UCSD-AML1 (cell line): ENCODE measurements at regions not wholly inside any gene's neighbourhood (a gene's known extent, or its start where the extent isn't known, plus 50 kb on each side); places are given as distances from the start of the nearest gene placed in this dataset.

Experiments
- DNase-seq: peaks from one replicate; lab custom pipeline; 2025; ENCODE audit not compliant: unreplicated experiment; lab: John Stamatoyannopoulos, UW

- no peak for DNase-seq
Measured at GRCh38 chr4:157977086-157977485, 195.7 kb downstream of the GASK1B start.

- DNase-seq: no peak
Measured at GRCh38 chr4:157973297-157973696, 199.5 kb downstream of the GASK1B start.

GRCh38 chr4:157964463-157964862 lies 208.4 kb downstream of the GASK1B start:
- no peak for DNase-seq

DNA sequence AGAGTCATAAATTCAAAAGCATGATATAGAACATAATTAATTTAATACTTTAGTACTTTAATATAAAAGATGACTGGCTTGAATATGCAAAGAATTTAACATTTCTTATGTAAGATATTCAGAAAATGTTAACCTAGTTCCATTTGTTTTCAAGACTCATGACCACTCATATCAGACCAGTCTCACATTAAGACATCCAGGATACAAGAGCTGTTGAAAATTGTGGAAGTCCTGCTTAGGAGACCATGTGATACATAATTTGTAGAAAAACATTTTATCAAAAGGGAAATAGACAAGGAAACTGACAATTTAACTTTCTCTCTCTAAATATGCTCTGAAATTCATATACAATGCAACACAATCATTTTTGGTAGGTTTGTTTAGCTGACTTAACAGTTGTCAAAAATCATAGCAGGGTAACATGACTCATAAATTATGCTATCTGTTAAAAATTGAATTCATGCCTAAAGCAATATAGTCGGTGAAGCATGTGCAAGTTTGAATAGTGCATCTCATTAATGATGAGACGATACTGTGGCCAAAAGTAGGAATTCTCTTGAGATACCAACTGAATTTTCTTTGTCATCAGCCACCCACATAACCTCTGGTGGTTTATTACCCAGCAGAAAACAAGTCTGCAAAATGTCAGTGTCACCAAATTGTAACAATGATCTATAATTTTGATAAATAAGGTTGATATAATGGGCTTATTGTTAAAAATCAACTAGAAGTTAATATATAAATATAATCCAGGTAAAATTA lies 211.4 kb downstream of the GASK1B start:
- no peak for DNase-seq

DNA sequence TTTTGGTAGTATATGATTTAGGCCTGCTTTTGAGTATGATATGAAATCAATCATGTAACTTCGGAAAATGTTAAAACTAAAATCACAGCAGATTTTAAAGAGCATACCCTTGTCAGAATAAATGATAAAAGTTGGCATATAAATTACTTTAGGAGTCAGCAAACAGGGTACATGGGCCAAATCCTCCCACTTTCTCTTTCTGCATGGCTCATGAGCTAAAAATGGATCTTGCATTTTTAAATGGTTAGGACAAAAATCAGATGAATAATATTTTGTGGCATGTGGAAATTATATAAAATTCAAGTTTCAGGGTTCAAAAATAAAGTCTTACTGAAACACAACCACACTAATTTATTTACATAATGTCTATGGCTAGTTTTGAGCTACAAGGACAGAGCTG lies 214.9 kb downstream of the GASK1B start:
- no peak for DNase-seq

DNA sequence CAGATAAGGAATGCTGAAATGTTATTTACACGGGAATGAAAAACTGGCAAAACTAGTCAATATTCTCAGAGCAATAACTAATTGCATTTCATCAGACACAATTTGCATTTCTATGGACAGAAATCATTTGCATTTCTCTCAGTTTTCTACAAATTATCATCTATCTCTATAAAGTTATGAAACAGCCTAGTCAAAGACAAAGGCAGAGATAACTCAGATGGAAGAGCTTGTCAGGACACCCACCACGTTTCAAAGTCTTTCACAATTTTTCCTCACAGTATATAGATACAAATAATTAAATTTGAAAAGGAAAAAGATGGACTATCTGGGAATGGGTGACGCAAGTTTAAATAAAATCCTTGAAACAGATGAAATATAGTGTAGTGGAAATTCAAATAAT lies 230.8 kb downstream of the GASK1B start:
- no peak for DNase-seq

DNA sequence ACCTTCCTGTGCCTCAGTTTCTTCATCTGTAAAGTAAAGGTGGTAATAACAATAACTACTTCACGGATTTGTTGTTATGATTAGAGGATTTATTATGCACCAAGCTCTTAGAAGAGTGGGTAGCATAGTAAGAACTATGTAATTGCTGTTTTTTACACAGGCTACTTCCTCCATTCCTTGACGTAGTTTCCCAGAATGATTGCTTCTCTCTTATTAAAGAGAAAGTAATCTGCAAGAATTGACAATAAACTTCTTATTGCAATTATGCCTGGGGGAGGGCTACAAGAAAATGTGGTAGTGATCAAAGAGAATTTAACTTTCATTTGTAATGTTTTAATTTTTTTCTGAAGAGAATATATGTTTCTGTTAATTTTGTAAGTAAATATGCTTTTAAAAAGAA lies 238.7 kb downstream of the GASK1B start:
- no peak for DNase-seq

DNA sequence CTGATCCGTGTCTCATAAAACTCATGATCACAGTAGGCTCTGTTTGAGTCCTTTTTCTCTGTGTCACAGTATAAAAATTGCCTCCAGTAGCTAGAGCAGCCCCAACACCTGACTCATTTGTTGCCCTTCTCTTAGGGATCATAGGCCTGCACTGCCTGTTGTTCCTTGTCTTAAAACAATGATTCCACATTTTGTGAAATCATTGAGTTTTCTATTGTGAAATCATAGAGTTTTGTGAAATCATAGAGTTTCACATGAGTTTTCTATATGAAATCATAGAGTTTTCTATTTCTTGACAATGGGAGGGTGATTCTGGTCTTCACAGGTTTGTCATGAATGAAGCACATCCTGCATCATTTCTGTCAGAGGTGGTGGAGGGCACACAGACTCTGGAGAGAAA lies 239.9 kb downstream of the GASK1B start:
- no peak for DNase-seq

- no peak for DNase-seq
Measured at GRCh38 chr4:157929486-157929885, 243.3 kb downstream of the GASK1B start.

DNA sequence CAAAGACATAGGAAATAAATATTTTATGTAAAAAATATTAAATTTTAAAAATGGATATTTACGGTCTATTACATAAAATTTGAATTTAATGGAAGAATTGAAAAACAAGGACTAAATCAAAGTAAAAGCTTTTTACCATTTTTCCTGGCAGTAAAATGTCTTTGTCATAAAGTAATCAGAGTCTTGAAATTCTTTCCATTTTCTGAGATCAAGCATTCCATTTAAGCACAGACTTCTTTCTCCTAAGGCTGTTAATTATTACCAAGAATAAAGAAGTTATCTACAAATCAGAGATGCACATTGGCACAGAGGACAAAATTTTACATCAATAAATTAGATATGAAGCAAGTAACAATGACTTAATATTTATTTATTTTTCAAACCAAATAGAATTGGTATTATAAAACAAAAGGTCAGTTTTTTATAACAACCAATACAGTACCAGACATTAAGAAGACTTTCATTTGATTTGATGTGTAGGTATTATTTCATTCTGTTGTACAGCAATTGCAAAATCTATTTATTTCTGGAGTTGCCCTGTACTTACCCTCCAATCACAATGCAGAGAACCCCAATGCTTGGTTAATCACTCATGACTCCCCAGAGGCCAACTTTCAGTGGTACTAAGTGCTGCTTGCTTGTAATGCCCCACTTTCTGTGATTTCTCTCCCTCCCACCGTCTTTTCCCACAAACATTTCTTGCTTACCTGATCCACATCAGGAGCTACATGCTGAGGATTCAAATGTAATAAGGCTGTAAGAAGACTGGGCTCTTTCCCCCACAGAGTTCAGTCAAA lies 254.6 kb downstream of the GASK1B start:
- DNase-seq: no peak

DNA sequence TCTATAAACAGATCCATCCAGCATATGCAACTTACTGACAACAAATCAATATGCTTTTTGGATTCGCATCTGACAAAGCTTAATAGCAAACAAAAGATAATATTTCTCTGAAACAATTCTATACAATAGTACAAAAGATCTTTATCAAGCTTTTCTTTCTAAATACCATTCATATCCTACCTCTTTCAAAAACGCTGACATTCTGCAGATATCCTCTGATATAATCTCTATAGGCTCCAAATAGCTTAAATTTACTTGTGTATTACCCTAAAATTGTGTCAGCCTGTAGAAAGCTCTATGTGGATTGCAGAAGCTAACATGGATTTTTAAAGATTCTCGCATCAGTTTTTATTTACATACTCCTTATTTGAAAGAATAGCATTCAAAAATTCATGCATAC lies 260.6 kb downstream of the GASK1B start:
- no peak for DNase-seq

GRCh38 chr4:157911662-157912061 lies 261.2 kb downstream of the GASK1B start:
- DNase-seq: no peak

DNA sequence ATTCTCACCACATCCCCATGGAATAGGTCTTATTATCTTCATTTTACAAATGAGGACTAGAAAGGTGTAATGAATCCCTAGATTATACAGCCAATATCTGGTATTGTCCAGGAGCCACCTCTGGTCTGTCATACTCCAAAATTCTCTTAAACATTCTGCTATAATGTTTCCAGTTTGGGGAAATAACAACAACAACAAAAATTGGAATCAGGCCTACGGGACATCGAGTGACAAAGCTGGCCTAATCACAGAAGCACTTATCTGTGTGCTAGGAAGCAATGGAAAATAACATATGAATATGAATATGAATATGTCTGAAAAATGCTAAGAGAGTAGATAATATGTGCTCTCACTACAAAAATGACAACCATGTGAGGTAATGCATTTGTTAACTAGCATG lies 264.1 kb downstream of the GASK1B start:
- no peak for DNase-seq

- no peak for DNase-seq
Measured at GRCh38 chr4:157908031-157908430, 264.8 kb downstream of the GASK1B start.

DNA sequence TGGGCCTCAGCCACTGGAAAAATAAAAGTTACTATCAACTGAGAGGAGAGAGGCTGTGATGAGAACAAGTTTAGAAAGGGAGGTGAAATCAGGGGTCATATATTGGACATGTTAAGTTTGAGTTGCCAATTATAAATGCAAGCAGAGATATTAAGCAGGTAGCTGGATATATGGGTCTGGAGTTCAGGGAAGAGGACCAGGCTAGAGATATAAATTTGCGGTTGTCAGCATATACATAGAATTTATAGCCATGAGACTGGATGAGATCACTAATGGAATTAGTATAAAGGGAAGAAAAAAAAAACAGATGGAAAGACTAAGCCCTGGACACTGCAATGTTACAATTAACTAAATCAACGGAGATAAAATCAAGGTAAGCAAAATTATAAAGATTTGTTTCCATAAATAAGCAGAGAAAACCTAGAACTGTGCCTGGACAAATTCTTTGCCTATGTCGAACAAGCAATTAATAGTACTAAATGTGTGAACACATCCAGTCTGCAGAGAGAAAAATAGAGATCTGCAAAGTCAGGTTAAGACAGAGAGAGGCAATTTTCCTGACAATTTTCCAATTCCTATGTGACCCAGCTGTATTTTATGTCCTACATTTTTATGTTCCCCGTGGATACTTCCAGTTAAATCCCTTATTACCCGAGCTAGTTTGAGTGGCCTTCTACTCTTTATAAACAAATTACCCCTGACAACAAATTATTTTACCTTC lies 265.4 kb downstream of the GASK1B start:
- no peak for DNase-seq

GRCh38 chr4:157898836-157899605 lies 273.8 kb downstream of the GASK1B start:
- DNase-seq: no peak

GRCh38 chr4:157897855-157898370 lies 274.9 kb downstream of the GASK1B start:
- DNase-seq: no peak

GRCh38 chr4:157896726-157897125 lies 276.1 kb downstream of the GASK1B start:
- DNase-seq: no peak

DNA sequence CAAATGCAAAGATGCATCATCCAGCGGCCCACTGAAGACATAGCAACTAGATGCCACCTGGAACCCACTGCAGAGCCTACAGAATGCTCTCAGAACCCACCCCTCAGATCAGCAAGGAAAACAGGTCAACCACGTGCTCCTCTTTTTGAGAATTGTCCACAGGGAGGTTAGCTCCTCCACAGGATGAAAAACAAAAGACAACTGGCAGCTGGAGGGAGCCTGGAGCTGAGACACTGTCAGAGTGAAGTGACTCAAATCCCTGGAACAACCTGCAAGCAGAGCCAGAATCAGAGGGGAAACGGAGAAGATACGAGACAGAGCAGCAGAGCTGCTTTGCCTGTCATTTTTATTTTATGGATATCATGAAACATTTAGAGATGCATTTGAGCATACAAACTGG lies 277.6 kb downstream of the GASK1B start:
- DNase-seq: no peak

DNA sequence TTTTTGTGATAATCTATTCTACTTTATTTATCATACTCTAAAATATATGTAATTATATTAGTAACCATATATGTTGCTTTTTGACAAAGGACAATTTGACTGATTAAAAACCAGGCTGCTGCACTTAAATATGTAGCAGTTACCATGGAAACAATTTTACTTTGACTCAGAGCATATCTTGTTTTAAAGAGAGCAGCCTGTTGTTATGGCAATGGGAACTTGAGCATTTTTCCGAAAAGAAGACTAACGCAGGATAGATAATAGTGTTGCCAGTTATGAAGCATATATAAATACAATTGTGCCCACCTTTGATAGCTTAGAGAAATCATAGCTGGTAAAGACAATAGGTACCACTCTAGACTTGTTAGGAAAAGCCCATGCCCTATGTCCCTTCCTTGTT lies 283.0 kb downstream of the GASK1B start:
- no peak for DNase-seq

GRCh38 chr4:157888281-157888680 lies 284.5 kb downstream of the GASK1B start:
- DNase-seq: no peak
